ENCODE measurements at regions not wholly inside any gene's neighbourhood (a gene's known extent, or its start where the extent isn't known, plus 50 kb on each side); places are given as distances from the start of the nearest gene placed in this dataset.

DNA sequence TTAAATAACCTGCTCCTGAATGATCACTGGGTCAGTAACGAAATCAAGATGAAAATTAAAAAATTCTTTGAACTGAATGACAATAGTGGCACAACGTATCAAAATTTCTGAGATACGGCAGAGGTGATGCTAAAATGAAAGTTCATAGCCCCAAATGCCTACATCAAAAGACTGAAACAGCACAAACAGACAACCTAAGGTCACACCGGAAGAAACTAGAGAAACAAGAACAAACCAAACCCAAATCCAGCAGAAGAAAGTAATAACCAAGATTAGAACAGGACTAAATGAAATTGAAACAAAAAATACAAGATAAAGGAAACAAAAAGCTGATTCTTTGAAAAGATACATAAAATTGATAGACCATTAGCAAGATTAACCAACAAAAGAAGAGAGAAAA is 324.1 kb downstream of the RBM26 start:
- Histone ChIP-seq H3K27me3 (no peaks in the 10 kb centered on the region), H3K36me3 (ENCODE audit: low read depth, missing control alignments) (no peaks in the 10 kb centered on the region), H3K27ac (no peak overlapping the region), H3K9me3 (no peaks in the 10 kb centered on the region), H3K4me1 (no peaks in the 10 kb centered on the region), H3K4me3 (no peak overlapping the region)
- intact Hi-C loops (cut with DNase I; ENCODE audit: low total_unique reads): no loop called here
- no peak for DNase-seq
- no peak for TF ChIP-seq POLR2A (IDR thresholded peaks at IDR 0.05)
- TF ChIP-seq, protein P1, sequence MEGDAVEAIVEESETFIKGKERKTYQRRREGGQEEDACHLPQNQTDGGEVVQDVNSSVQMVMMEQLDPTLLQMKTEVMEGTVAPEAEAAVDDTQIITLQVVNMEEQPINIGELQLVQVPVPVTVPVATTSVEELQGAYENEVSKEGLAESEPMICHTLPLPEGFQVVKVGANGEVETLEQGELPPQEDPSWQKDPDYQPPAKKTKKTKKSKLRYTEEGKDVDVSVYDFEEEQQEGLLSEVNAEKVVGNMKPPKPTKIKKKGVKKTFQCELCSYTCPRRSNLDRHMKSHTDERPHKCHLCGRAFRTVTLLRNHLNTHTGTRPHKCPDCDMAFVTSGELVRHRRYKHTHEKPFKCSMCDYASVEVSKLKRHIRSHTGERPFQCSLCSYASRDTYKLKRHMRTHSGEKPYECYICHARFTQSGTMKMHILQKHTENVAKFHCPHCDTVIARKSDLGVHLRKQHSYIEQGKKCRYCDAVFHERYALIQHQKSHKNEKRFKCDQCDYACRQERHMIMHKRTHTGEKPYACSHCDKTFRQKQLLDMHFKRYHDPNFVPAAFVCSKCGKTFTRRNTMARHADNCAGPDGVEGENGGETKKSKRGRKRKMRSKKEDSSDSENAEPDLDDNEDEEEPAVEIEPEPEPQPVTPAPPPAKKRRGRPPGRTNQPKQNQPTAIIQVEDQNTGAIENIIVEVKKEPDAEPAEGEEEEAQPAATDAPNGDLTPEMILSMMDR (IDR thresholded peaks at IDR 0.05): no peak
- 81 to 88% methylated on average over 4 of the region's 4 CpGs for WGBS, 2 donors

DNA sequence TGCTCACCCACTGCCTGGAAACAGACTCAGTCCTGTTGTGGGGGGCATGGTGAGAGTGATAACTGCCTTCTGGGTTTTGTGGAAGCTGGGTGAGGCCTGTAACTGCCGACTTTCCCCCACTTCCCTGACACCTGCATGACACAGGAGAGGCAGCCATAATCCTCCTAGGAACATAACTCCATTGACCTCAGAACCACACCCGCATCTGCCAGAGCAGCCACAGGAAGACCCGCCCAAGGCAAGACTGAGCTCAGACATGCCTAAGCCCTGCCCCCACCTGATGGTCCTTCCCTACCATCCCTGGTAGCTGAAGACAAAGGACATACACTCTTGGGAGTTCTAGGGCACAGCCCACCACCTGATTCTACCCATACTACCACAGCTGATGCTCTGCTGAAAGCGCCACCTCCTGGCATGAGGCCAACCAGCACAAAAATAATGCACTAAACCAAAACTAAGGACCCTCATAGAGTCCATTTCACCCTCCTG is 326.7 kb downstream of the RBM26 start:
- no peak for TF ChIP-seq POLR2A (IDR thresholded peaks at IDR 0.05)
- TF ChIP-seq, protein P1 (IDR thresholded peaks at IDR 0.05): no peak
- no peaks in the 10 kb centered on the region for H3K9me3 ChIP-seq
- H3K27me3 ChIP-seq: no peaks in the 10 kb centered on the region
- no peaks in the 10 kb centered on the region for H3K4me1 ChIP-seq
- H3K27ac ChIP-seq: no peak overlapping the region
- intact Hi-C loops (cut with DNase I; ENCODE audit: low total_unique reads): no loop called here
- DNase-seq: no peak
- WGBS, 2 donors: 88 to 100% methylated on average over 1 to 4 of the region's 4 CpGs
- H3K4me3 ChIP-seq: no peak overlapping the region
- no peaks in the 10 kb centered on the region for H3K36me3 ChIP-seq (ENCODE audit: low read depth, missing control alignments)

DNA sequence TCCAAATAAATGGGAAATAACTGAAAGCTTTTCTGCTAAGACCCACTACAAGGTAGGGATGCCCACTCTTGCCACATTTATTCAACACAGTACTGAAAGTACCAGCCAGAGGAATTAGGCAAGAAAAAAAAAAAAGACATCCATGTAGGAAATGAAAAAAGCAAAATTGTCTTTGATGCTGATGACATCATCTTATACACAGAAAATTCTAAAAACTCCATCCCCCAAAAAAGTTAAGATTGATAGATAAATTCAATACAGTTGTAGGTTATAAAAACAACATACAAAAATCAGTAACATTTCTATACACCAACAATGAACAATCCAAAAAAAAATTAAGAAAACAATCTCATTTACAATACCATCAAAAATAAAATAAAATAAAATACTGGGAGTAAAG is 330.4 kb downstream of the RBM26 start:
- Histone ChIP-seq H3K4me1 (no peaks in the 10 kb centered on the region), H3K9me3 (no peaks in the 10 kb centered on the region), H3K4me3 (no peak overlapping the region), H3K36me3 (ENCODE audit: low read depth, missing control alignments) (no peaks in the 10 kb centered on the region), H3K27me3 (no peaks in the 10 kb centered on the region), H3K27ac (no peak overlapping the region)
- DNase-seq: no peak
- intact Hi-C loops (cut with DNase I; ENCODE audit: low total_unique reads): no loop called here
- TF ChIP-seq, protein P1 (IDR thresholded peaks at IDR 0.05): no peak
- no peak for TF ChIP-seq POLR2A (IDR thresholded peaks at IDR 0.05)

DNA sequence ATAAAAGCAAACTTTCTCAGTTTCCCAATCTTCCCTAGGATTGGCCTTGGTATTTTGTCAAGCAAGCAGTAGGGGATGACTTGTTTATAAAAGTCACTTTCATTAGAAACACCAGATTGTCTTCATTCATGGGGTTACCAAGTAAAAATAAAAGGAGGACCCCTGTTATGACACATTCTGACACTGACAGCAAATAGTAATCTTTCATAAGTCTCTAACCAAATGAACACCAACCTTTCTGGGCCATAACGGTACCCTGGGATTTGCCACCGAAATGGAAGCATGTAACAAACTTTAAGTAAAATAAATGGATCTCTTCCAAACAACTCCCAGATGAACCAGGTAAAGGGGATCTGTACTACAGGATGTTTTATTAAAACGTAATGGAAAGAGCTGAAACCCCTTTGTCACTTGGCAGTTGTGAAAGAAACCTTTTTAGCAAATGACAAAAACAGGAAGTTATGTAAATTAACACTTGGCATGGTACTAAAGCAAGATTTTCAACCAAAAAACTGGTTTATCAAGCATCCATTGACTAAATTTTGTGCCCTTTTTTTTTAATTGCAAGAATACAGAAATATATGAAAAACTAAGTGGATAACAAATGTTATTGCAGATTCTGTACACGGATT is 335.6 kb downstream of the RBM26 start:
- 64 to 66% methylated on average over 4 of the region's 4 CpGs for whole genome bisulfite sequencing, 2 donors
- Histone ChIP-seq H3K4me3 (no peak overlapping the region), H3K27me3 (no peaks in the 10 kb centered on the region), H3K27ac (no peak overlapping the region), H3K9me3 (no peaks in the 10 kb centered on the region), H3K4me1 (no peaks in the 10 kb centered on the region), H3K36me3 (ENCODE audit: low read depth, missing control alignments) (no peaks in the 10 kb centered on the region)
- DNase-seq: no peak
- TF ChIP-seq, protein P1 (IDR thresholded peaks at IDR 0.05): no peak
- no peak for TF ChIP-seq POLR2A (IDR thresholded peaks at IDR 0.05)
- intact Hi-C loops (cut with DNase I; ENCODE audit: low total_unique reads): no loop called here

DNA sequence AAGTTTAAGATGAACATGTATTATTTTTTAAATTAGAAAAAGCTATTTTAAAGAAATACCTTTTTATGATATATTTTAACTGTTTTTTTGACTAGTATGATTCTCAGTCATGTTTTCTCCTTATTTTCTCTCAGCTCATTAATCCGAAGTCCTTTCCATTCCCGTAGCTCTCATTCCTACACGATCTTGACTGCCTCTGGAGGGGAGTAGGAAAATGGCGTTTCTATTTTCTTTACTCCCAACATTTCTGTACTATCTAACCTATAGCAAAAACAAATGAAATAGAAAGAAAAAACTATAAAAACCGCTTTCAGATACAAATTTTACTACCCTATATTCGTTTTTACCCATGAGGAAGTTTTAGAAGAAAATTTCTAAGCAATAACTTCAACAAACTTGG is 343.8 kb downstream of the RBM26 start:
- H3K27ac ChIP-seq: no peak overlapping the region
- TF ChIP-seq, protein P1 (IDR thresholded peaks at IDR 0.05): no peak
- TF ChIP-seq POLR2A (IDR thresholded peaks at IDR 0.05): no peak
- H3K9me3 ChIP-seq: no peaks in the 10 kb centered on the region
- WGBS, 2 donors: 66 to 67% methylated on average over 6 of the region's 6 CpGs
- H3K36me3 ChIP-seq (ENCODE audit: low read depth, missing control alignments): no peaks in the 10 kb centered on the region
- intact Hi-C loops (cut with DNase I; ENCODE audit: low total_unique reads): no loop called here
- no peak overlapping the region for H3K4me3 ChIP-seq
- no peaks in the 10 kb centered on the region for H3K4me1 ChIP-seq
- H3K27me3 ChIP-seq: no peaks in the 10 kb centered on the region
- DNase-seq: no peak
